MM.1S (cell line): ENCODE measurements at regions not wholly inside any gene's neighbourhood (a gene's known extent, or its start where the extent isn't known, plus 50 kb on each side); places are given as distances from the start of the nearest gene placed in this dataset.

Experiments
- EZH2phosphoT487 ChIP-seq: fragments of 300-600 bp; sonication (generic); IDR thresholded peaks from 2 replicates; pipeline ENCODE4 v1.6.1; 2018; ENCODE audit warnings: antibody characterized with exemption, low read length
- TF ChIP-seq, protein P1 (sequence below): fragments of 300-600 bp; sonication (generic); IDR thresholded peaks from 2 replicates; pipeline ENCODE4 v1.5.1; 2016; ENCODE audit warnings: antibody characterized with exemption, low read length, mixed read lengths

DNA sequence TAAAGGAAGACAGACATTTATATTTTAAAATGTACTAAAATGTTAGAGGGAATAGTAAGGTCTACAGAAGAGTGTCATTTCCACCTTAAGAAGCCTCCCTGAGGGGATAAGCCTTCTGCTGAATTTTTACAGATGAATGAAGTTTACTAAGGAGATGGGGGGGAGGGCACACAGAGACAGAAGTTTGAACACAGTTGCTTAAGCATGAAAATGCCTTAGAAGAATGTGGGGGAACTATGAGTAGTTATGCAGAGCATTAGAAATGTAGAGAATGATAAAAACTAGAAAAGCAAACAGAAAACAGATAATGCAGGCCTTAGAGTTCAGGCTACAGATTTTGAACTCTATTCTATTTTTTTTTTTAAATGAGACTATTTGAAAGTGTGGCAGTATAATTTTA, 232.2 kb upstream of the VLDLR start:
- TF ChIP-seq EZH2phosphoT487, result no peak
- TF ChIP-seq, protein P1, sequence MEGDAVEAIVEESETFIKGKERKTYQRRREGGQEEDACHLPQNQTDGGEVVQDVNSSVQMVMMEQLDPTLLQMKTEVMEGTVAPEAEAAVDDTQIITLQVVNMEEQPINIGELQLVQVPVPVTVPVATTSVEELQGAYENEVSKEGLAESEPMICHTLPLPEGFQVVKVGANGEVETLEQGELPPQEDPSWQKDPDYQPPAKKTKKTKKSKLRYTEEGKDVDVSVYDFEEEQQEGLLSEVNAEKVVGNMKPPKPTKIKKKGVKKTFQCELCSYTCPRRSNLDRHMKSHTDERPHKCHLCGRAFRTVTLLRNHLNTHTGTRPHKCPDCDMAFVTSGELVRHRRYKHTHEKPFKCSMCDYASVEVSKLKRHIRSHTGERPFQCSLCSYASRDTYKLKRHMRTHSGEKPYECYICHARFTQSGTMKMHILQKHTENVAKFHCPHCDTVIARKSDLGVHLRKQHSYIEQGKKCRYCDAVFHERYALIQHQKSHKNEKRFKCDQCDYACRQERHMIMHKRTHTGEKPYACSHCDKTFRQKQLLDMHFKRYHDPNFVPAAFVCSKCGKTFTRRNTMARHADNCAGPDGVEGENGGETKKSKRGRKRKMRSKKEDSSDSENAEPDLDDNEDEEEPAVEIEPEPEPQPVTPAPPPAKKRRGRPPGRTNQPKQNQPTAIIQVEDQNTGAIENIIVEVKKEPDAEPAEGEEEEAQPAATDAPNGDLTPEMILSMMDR, result no peak
